ENCODE measurements at regions not wholly inside any gene's neighbourhood (a gene's known extent, or its start where the extent isn't known, plus 50 kb on each side); places are given as distances from the start of the nearest gene placed in this dataset.
"Not testable (repeated sequence)": the region's sequence is repeated elsewhere in the genome, so short reads cannot be mapped to it uniquely, and the experiment has no call there.

- no peaks in the 10 kb centered on the region for H3K9me3 ChIP-seq (replicated peaks)
- DNase-seq (ENCODE audit: low read depth in 1 of 2, low spot score in 2 of 2), result no peak
- no peaks in the 10 kb centered on the region for H3K27me3 ChIP-seq (replicated peaks)
- H3K4me3 ChIP-seq, result no peak overlapping the region
- no peaks in the 10 kb centered on the region for H3K4me1 ChIP-seq (replicated peaks)
- no peaks in the 10 kb centered on the region for H3K36me3 ChIP-seq
- no peak overlapping the region for H3K27ac ChIP-seq
These were observed 575.0 kb upstream of the SGO1 start for GRCh38 chr3:20760981-20761380.

GRCh38 chr3:20752416-20752815 is 566.4 kb upstream of the SGO1 start:
- Histone ChIP-seq H3K36me3 (no peaks in the 10 kb centered on the region), H3K4me3 (no peak overlapping the region), H3K27ac (no peak overlapping the region), H3K9me3 (replicated peaks) (peaks cover 3% of the 10 kb centered on the region; the same call in 1 of the 2 replicates), H3K27me3 (replicated peaks) (no peaks in the 10 kb centered on the region), H3K4me1 (replicated peaks) (no peaks in the 10 kb centered on the region)
- no peak for DNase-seq (ENCODE audit: low read depth in 1 of 2, low spot score in 2 of 2)

DNA sequence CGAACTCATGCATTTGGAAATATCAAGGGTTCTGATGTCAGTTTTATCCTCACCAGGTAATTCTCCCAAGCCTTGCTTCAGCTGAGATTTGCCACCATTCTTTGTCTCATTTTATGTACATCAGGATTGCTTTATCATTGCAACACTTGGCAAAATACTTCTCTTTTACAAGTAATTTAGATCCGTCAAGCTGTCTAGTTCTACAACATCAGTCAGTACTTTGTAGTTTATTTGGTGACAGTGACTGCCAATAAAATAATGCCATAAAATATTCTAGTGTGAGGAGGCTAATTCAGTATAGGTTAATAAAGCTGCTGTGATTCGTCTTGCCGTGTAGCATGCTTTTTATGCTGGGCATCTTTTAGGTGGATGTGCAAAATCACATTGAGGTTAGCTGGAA is 565.3 kb upstream of the SGO1 start:
- DNase-seq (ENCODE audit: low read depth in 1 of 2, low spot score in 2 of 2), result no peak
- H3K27ac ChIP-seq, result no peak overlapping the region

GRCh38 chr3:20747741-20748140 is 561.7 kb upstream of the SGO1 start:
- H3K4me3 ChIP-seq, result no peak overlapping the region
- no peaks in the 10 kb centered on the region for H3K36me3 ChIP-seq
- no peak for DNase-seq (ENCODE audit: low read depth in 1 of 2, low spot score in 2 of 2)
- peaks cover 3% of the 10 kb centered on the region; the same call in 1 of the 2 replicates for H3K9me3 ChIP-seq (replicated peaks)
- no peaks in the 10 kb centered on the region for H3K27me3 ChIP-seq (replicated peaks)
- no peaks in the 10 kb centered on the region for H3K4me1 ChIP-seq (replicated peaks)
- H3K27ac ChIP-seq, result no peak overlapping the region

More for the DNA sequence above, 565.3 kb upstream of the SGO1 start:
- Histone ChIP-seq H3K4me3 (no peak overlapping the region), H3K4me1 (replicated peaks) (no peaks in the 10 kb centered on the region), H3K9me3 (replicated peaks) (peaks cover 3% of the 10 kb centered on the region; the same call in 1 of the 2 replicates), H3K27me3 (replicated peaks) (no peaks in the 10 kb centered on the region), H3K36me3 (no peaks in the 10 kb centered on the region)

- H3K27ac ChIP-seq, result no peak overlapping the region
- H3K36me3 ChIP-seq, result no peaks in the 10 kb centered on the region
- no peaks in the 10 kb centered on the region for H3K4me1 ChIP-seq (replicated peaks)
- no peaks in the 10 kb centered on the region for H3K9me3 ChIP-seq (replicated peaks)
- H3K4me3 ChIP-seq, result no peak overlapping the region
- no peak for DNase-seq (ENCODE audit: low read depth in 1 of 2, low spot score in 2 of 2)
- H3K27me3 ChIP-seq (replicated peaks), result no peaks in the 10 kb centered on the region
These were observed 557.7 kb upstream of the SGO1 start for GRCh38 chr3:20743553-20744321.

DNA sequence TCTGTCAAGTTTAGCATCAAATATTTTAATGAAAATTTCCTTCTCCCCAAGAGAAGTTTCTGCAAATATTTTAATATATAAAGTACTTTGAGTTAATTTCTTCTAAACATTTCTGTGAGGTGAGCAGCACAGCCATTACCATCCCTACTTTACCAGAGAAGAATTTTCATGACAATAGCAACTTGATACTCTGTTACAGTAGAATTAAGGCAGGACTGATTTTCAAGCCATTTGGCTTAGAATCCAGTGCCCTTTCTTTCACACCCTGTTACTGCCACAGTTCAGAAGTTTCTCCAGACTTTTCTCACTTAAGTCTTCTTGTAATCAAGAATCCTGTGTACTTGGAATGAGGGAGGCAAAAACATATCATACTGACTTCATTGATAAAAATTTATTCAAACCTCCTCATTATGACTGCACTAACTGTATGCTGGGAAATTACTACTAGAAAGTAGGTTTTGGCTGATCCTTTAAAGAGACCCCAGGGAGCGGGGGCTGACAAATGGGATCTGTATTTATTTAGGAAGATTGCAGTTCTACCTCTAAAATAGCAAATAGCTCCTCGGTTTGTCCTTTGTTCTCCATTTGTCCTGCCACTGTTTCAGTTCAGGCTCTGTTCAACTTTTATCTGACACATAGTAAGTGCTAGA is 557.0 kb upstream of the SGO1 start:
- no peak for DNase-seq (ENCODE audit: low read depth in 1 of 2, low spot score in 2 of 2)
- H3K36me3 ChIP-seq, result no peaks in the 10 kb centered on the region
- H3K9me3 ChIP-seq (replicated peaks), result no peaks in the 10 kb centered on the region
- H3K4me3 ChIP-seq, result no peak overlapping the region
- H3K27me3 ChIP-seq (replicated peaks), result no peaks in the 10 kb centered on the region
- no peak overlapping the region for H3K27ac ChIP-seq
- no peaks in the 10 kb centered on the region for H3K4me1 ChIP-seq (replicated peaks)

DNA sequence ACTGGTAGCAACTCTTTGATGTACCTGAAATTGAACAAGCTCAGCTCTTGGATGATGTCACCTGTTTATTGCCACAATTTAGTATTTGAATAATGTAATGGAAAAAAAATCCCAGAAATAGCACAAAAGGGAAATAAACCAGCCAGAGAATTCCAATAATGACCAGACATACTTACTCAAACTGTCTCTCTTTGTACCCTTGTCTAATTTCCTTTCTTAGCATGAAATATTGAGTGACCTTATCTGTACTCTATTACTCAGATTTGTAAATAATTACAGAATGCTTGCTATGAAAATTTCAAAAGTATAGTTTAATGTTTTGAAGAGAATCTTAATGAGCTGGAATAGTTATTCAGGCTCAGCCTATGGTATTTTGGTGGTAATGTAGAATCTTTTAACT is 555.4 kb upstream of the SGO1 start:
- H3K4me3 ChIP-seq, result no peak overlapping the region
- no peaks in the 10 kb centered on the region for H3K27me3 ChIP-seq (replicated peaks)
- no peak for DNase-seq (ENCODE audit: low read depth in 1 of 2, low spot score in 2 of 2)
- no peaks in the 10 kb centered on the region for H3K36me3 ChIP-seq
- H3K27ac ChIP-seq, result no peak overlapping the region
- H3K4me1 ChIP-seq (replicated peaks), result no peaks in the 10 kb centered on the region
- no peaks in the 10 kb centered on the region for H3K9me3 ChIP-seq (replicated peaks)

- Histone ChIP-seq H3K4me3 (no peak overlapping the region), H3K36me3 (no peaks in the 10 kb centered on the region), H3K27me3 (replicated peaks) (no peaks in the 10 kb centered on the region), H3K27ac (no peak overlapping the region), H3K9me3 (replicated peaks) (no peaks in the 10 kb centered on the region; the same call in 1 of the 2 replicates), H3K4me1 (replicated peaks) (no peaks in the 10 kb centered on the region)
- DNase-seq (ENCODE audit: low read depth in 1 of 2, low spot score in 2 of 2), result no peak
These were observed 553.8 kb upstream of the SGO1 start for GRCh38 chr3:20739814-20740213.

- DNase-seq (ENCODE audit: low read depth in 1 of 2, low spot score in 2 of 2), result no peak
- Histone ChIP-seq H3K36me3 (no peaks in the 10 kb centered on the region), H3K27me3 (replicated peaks) (no peaks in the 10 kb centered on the region)
These were observed 550.4 kb upstream of the SGO1 start for GRCh38 chr3:20736287-20736852.

DNA sequence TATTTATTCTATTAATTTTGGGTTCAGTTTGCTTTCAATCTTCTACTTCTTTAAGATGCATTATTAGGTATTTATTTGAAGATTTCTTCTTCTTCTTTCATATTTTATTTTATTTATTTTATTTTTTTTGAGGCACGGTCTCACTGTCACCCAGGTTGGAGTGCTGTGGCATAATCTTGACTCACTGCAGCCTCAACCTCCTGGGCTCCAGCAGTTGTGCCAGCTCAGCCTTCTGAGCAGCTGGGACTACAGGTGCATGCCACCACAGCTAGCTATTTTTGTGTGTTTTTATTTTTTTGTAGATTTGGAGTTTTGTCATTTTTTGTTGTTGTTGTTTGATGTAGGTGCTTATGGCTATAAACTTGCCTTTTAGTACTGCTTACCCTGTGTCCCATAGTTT is 543.2 kb upstream of the SGO1 start:
- Histone ChIP-seq H3K4me3 (no peak overlapping the region), H3K4me1 (replicated peaks) (no peaks in the 10 kb centered on the region)

More at GRCh38 chr3:20736287-20736852, 550.4 kb upstream of the SGO1 start:
- Histone ChIP-seq H3K27ac (no peak overlapping the region), H3K4me3 (no peak overlapping the region), H3K9me3 (replicated peaks) (no peaks in the 10 kb centered on the region; the same call in 1 of the 2 replicates), H3K4me1 (replicated peaks) (no peaks in the 10 kb centered on the region)

DNA sequence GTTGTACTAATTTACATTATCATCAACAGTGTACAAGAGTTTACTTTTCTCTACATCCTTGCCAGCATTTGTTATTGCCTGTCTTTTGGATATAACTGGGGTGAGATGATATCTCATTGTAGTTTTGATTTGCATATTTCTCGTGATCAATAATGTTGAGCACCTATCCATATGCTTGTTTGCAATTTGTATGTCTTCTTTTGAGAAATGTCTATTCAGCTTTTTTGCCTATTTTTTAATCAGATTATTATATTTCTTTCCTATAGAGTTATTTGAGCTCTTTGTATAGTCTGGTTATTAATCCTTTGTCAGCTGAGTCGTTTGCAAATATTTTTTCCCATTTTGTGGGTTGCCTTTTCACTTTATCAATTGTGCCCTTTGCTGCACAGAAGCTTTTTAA is 540.8 kb upstream of the SGO1 start:
- no peak for DNase-seq (ENCODE audit: low read depth in 1 of 2, low spot score in 2 of 2)
- no peaks in the 10 kb centered on the region for H3K9me3 ChIP-seq (replicated peaks)
- no peak overlapping the region for H3K4me3 ChIP-seq
- H3K27me3 ChIP-seq (replicated peaks), result no peaks in the 10 kb centered on the region
- H3K4me1 ChIP-seq (replicated peaks), result no peaks in the 10 kb centered on the region
- no peak overlapping the region for H3K27ac ChIP-seq
- H3K36me3 ChIP-seq, result no peaks in the 10 kb centered on the region

More for the DNA sequence above, 543.2 kb upstream of the SGO1 start:
- H3K9me3 ChIP-seq (replicated peaks), result no peaks in the 10 kb centered on the region
- DNase-seq (ENCODE audit: low read depth in 1 of 2, low spot score in 2 of 2), result no peak
- no peak overlapping the region for H3K27ac ChIP-seq
- no peaks in the 10 kb centered on the region for H3K27me3 ChIP-seq (replicated peaks)
- no peaks in the 10 kb centered on the region for H3K36me3 ChIP-seq

DNA sequence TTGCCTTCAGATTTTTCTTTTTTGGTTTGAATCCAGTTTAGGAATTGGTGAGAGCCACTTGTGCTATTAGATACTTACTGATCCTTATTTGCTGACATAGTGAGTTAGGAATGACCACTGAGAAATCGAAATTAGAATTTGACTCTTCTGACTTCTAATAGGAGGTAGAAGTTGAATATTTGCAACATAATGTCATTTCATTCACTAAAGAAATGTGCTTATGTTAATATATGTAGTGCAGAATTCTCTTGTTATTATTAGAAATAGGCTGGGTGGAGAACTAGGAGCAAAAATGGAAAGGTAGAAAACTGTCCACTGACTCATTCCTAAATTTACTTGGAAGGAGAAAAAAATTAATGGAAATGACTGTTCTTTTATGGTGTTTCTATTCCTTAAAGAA is 538.2 kb upstream of the SGO1 start:
- Histone ChIP-seq H3K36me3 (no peaks in the 10 kb centered on the region), H3K27ac (no peak overlapping the region), H3K9me3 (replicated peaks) (no peaks in the 10 kb centered on the region), H3K27me3 (replicated peaks) (no peaks in the 10 kb centered on the region), H3K4me3 (no peak overlapping the region), H3K4me1 (replicated peaks) (no peaks in the 10 kb centered on the region)
- no peak for DNase-seq (ENCODE audit: low read depth in 1 of 2, low spot score in 2 of 2)

- H3K4me3 ChIP-seq; H3K27me3 ChIP-seq (replicated peaks); H3K4me1 ChIP-seq (replicated peaks); H3K36me3 ChIP-seq; DNase-seq (ENCODE audit: low read depth in 1 of 2, low spot score in 2 of 2); H3K9me3 ChIP-seq (replicated peaks); H3K27ac ChIP-seq: not testable (repeated sequence)
These were observed 530.4 kb upstream of the SGO1 start for GRCh38 chr3:20716425-20716824.

DNA sequence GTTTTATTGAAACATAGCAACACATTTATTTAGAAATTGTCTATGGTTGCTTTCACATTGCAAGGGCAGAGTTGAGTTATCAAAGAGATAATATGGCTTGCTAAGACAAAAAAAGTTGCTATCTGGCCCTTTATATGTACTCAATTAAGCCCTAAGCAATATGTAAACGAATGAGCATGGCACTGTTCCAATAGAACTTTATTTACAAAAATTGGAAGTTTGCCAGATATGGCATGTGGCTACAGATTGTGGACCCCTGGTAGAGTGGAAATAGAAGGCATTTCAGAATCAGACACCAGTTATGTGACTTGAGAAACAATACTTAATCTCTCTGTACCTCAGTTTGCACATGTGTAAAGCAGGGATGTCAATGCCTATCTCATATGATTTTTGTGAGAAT is 515.6 kb upstream of the SGO1 start:
- Histone ChIP-seq H3K4me1 (replicated peaks) (no peaks in the 10 kb centered on the region), H3K9me3 (replicated peaks) (no peaks in the 10 kb centered on the region), H3K27me3 (replicated peaks) (no peaks in the 10 kb centered on the region), H3K36me3 (no peaks in the 10 kb centered on the region), H3K27ac (no peak overlapping the region), H3K4me3 (no peak overlapping the region)
- DNase-seq (ENCODE audit: low read depth in 1 of 2, low spot score in 2 of 2), result no peak

Measured in SJSA1 (cell line).